ENCODE measurements at regions not wholly inside any gene's neighbourhood (a gene's known extent, or its start where the extent isn't known, plus 50 kb on each side); places are given as distances from the start of the nearest gene placed in this dataset.

- H3K9ac ChIP-seq (ENCODE audit: low read length): no peak overlapping the region
- H3K36me3 ChIP-seq (ENCODE audit: control insufficient read depth, insufficient read depth, low read length): no peaks in the 10 kb centered on the region
- no peak overlapping the region for H2AK5ac ChIP-seq (ENCODE audit: low read length)
Measured at GRCh38 chr18:76584414-76585310, 89.6 kb upstream of the ZNF516 start.

GRCh38 chr18:76581261-76581660 is 86.2 kb upstream of the ZNF516 start:
- no peak overlapping the region for H3K4me2 ChIP-seq (ENCODE audit: low read length)
- no peaks in the 10 kb centered on the region for H3K4me1 ChIP-seq (ENCODE audit: control insufficient read depth, low read depth, low read length)
- no peak overlapping the region for H3K27ac ChIP-seq (ENCODE audit: low read depth, low read length)
- no peak overlapping the region for H2BK15ac ChIP-seq (replicated peaks; ENCODE audit: low read depth)
- H3K18ac ChIP-seq (ENCODE audit: low read length): no peak overlapping the region
- no peak overlapping the region for H2BK120ac ChIP-seq (ENCODE audit: low read depth, low read length)
- no peaks in the 10 kb centered on the region for H3K36me3 ChIP-seq (ENCODE audit: control insufficient read depth, insufficient read depth, low read length)
- DNase-seq: no peak
- H3K4ac ChIP-seq (ENCODE audit: low read depth, low read length): no peak overlapping the region
- H3K9ac ChIP-seq (ENCODE audit: low read length): no peak overlapping the region
- no peak overlapping the region for H4K5ac ChIP-seq (ENCODE audit: low read length)
- no peaks in the 10 kb centered on the region for H3K79me1 ChIP-seq (ENCODE audit: low read length)
- no peak overlapping the region for H3K4me3 ChIP-seq (ENCODE audit: low read length)
- no peak overlapping the region for H2BK5ac ChIP-seq (ENCODE audit: low read length)
- H3K56ac ChIP-seq (ENCODE audit: low read length): no peak overlapping the region
- WGBS (ENCODE audit: extremely low coverage, insufficient coverage, low lambda C conversion rate): no CpG with 5 or more reads among the region's 3 CpGs
- no peak overlapping the region for H3K23ac ChIP-seq (ENCODE audit: low read length)
- H3K27me3 ChIP-seq (ENCODE audit: insufficient read depth, low read length, poor library complexity): no peaks in the 10 kb centered on the region
- H3K79me2 ChIP-seq (ENCODE audit: control insufficient read depth, insufficient read depth, low read length): no peaks in the 10 kb centered on the region
- H4K8ac ChIP-seq (ENCODE audit: low read depth, low read length): no peak overlapping the region
- no peak overlapping the region for H2AK5ac ChIP-seq (ENCODE audit: low read length)

More at GRCh38 chr18:76584414-76585310, 89.6 kb upstream of the ZNF516 start:
- H4K8ac ChIP-seq (ENCODE audit: low read depth, low read length): no peak overlapping the region
- no peaks in the 10 kb centered on the region for H3K27me3 ChIP-seq (ENCODE audit: insufficient read depth, low read length, poor library complexity)
- no peak overlapping the region for H3K23ac ChIP-seq (ENCODE audit: low read length)
- H3K4me3 ChIP-seq (ENCODE audit: low read length): no peak overlapping the region
- no peak overlapping the region for H3K4ac ChIP-seq (ENCODE audit: low read depth, low read length)
- H3K4me1 ChIP-seq (ENCODE audit: control insufficient read depth, low read depth, low read length): no peaks in the 10 kb centered on the region
- H2BK5ac ChIP-seq (ENCODE audit: low read length): no peak overlapping the region
- DNase-seq: no peak
- H3K27ac ChIP-seq (ENCODE audit: low read depth, low read length): no peak overlapping the region
- WGBS (ENCODE audit: extremely low coverage, insufficient coverage, low lambda C conversion rate): no CpG with 5 or more reads among the region's 18 CpGs
- no peaks in the 10 kb centered on the region for H3K79me1 ChIP-seq (ENCODE audit: low read length)
- no peak overlapping the region for H3K56ac ChIP-seq (ENCODE audit: low read length)
- H2BK120ac ChIP-seq (ENCODE audit: low read depth, low read length): no peak overlapping the region
- H3K4me2 ChIP-seq (ENCODE audit: low read length): no peak overlapping the region
- no peak overlapping the region for H4K5ac ChIP-seq (ENCODE audit: low read length)
- H3K18ac ChIP-seq (ENCODE audit: low read length): no peak overlapping the region
- no peak overlapping the region for H2BK15ac ChIP-seq (replicated peaks; ENCODE audit: low read depth)
- no peaks in the 10 kb centered on the region for H3K79me2 ChIP-seq (ENCODE audit: control insufficient read depth, insufficient read depth, low read length)

GRCh38 chr18:76580288-76580962 is 85.4 kb upstream of the ZNF516 start:
- no peak overlapping the region for H3K18ac ChIP-seq (ENCODE audit: low read length)

GRCh38 chr18:76579301-76579695 is 84.3 kb upstream of the ZNF516 start:
- H3K4me3 ChIP-seq (ENCODE audit: low read length): no peak overlapping the region
- no peak overlapping the region for H2BK15ac ChIP-seq (replicated peaks; ENCODE audit: low read depth)
- no peak overlapping the region for H3K27ac ChIP-seq (ENCODE audit: low read depth, low read length)
- H3K36me3 ChIP-seq (ENCODE audit: control insufficient read depth, insufficient read depth, low read length): no peaks in the 10 kb centered on the region
- no peak overlapping the region for H2BK120ac ChIP-seq (ENCODE audit: low read depth, low read length)
- no peak overlapping the region for H2BK5ac ChIP-seq (ENCODE audit: low read length)
- no peak overlapping the region for H3K23ac ChIP-seq (ENCODE audit: low read length)
- H3K18ac ChIP-seq (ENCODE audit: low read length): no peak overlapping the region
- DNase-seq: no peak
- no peak overlapping the region for H3K4ac ChIP-seq (ENCODE audit: low read depth, low read length)
- H3K4me1 ChIP-seq (ENCODE audit: control insufficient read depth, low read depth, low read length): no peaks in the 10 kb centered on the region
- H3K4me2 ChIP-seq (ENCODE audit: low read length): no peak overlapping the region
- WGBS (ENCODE audit: extremely low coverage, insufficient coverage, low lambda C conversion rate): no CpG with 5 or more reads among the region's 17 CpGs
- H3K79me2 ChIP-seq (ENCODE audit: control insufficient read depth, insufficient read depth, low read length): no peaks in the 10 kb centered on the region
- no peaks in the 10 kb centered on the region for H3K79me1 ChIP-seq (ENCODE audit: low read length)
- H3K9ac ChIP-seq (ENCODE audit: low read length): no peak overlapping the region
- no peak overlapping the region for H2AK5ac ChIP-seq (ENCODE audit: low read length)
- H4K5ac ChIP-seq (ENCODE audit: low read length): no peak overlapping the region
- no peak overlapping the region for H4K8ac ChIP-seq (ENCODE audit: low read depth, low read length)
- no peaks in the 10 kb centered on the region for H3K27me3 ChIP-seq (ENCODE audit: insufficient read depth, low read length, poor library complexity)
- no peak overlapping the region for H3K56ac ChIP-seq (ENCODE audit: low read length)

More at GRCh38 chr18:76580288-76580962, 85.4 kb upstream of the ZNF516 start:
- H3K36me3 ChIP-seq (ENCODE audit: control insufficient read depth, insufficient read depth, low read length): no peaks in the 10 kb centered on the region
- H3K4me2 ChIP-seq (ENCODE audit: low read length): no peak overlapping the region
- no peak overlapping the region for H3K27ac ChIP-seq (ENCODE audit: low read depth, low read length)
- no peaks in the 10 kb centered on the region for H3K27me3 ChIP-seq (ENCODE audit: insufficient read depth, low read length, poor library complexity)
- no peaks in the 10 kb centered on the region for H3K4me1 ChIP-seq (ENCODE audit: control insufficient read depth, low read depth, low read length)
- H3K23ac ChIP-seq (ENCODE audit: low read length): no peak overlapping the region
- H3K4ac ChIP-seq (ENCODE audit: low read depth, low read length): no peak overlapping the region
- H3K9ac ChIP-seq (ENCODE audit: low read length): no peak overlapping the region
- no CpG with 5 or more reads among the region's 17 CpGs for WGBS (ENCODE audit: extremely low coverage, insufficient coverage, low lambda C conversion rate)
- H3K79me2 ChIP-seq (ENCODE audit: control insufficient read depth, insufficient read depth, low read length): no peaks in the 10 kb centered on the region
- H3K79me1 ChIP-seq (ENCODE audit: low read length): no peaks in the 10 kb centered on the region
- no peak for DNase-seq
- no peak overlapping the region for H2AK5ac ChIP-seq (ENCODE audit: low read length)
- no peak overlapping the region for H4K8ac ChIP-seq (ENCODE audit: low read depth, low read length)
- no peak overlapping the region for H2BK120ac ChIP-seq (ENCODE audit: low read depth, low read length)
- H2BK5ac ChIP-seq (ENCODE audit: low read length): no peak overlapping the region
- no peak overlapping the region for H3K56ac ChIP-seq (ENCODE audit: low read length)
- H3K4me3 ChIP-seq (ENCODE audit: low read length): no peak overlapping the region
- H2BK15ac ChIP-seq (replicated peaks; ENCODE audit: low read depth): no peak overlapping the region
- H4K5ac ChIP-seq (ENCODE audit: low read length): no peak overlapping the region

GRCh38 chr18:76578571-76579300 is 83.7 kb upstream of the ZNF516 start:
- Histone ChIP-seq H3K27ac (ENCODE audit: low read depth, low read length) (no peak overlapping the region), H3K56ac (ENCODE audit: low read length) (no peak overlapping the region), H2BK5ac (ENCODE audit: low read length) (no peak overlapping the region), H3K4me1 (ENCODE audit: control insufficient read depth, low read depth, low read length) (no peaks in the 10 kb centered on the region), H4K8ac (ENCODE audit: low read depth, low read length) (no peak overlapping the region), H3K27me3 (ENCODE audit: insufficient read depth, low read length, poor library complexity) (no peaks in the 10 kb centered on the region), H3K4ac (ENCODE audit: low read depth, low read length) (no peak overlapping the region), H3K18ac (ENCODE audit: low read length) (no peak overlapping the region), H2AK5ac (ENCODE audit: low read length) (no peak overlapping the region), H3K36me3 (ENCODE audit: control insufficient read depth, insufficient read depth, low read length) (no peaks in the 10 kb centered on the region), H3K4me3 (ENCODE audit: low read length) (no peak overlapping the region), H4K5ac (ENCODE audit: low read length) (no peak overlapping the region), H2BK120ac (ENCODE audit: low read depth, low read length) (no peak overlapping the region), H3K23ac (ENCODE audit: low read length) (no peak overlapping the region), H3K9ac (ENCODE audit: low read length) (no peak overlapping the region), H2BK15ac (replicated peaks; ENCODE audit: low read depth) (no peak overlapping the region), H3K79me1 (ENCODE audit: low read length) (no peaks in the 10 kb centered on the region), H3K79me2 (ENCODE audit: control insufficient read depth, insufficient read depth, low read length) (no peaks in the 10 kb centered on the region), H3K4me2 (ENCODE audit: low read length) (no peak overlapping the region)
- no CpG with 5 or more reads among the region's 39 CpGs for WGBS (ENCODE audit: extremely low coverage, insufficient coverage, low lambda C conversion rate)
- no peak for DNase-seq
